GM21528 (cell line): ENCODE measurements at regions not wholly inside any gene's neighbourhood (a gene's known extent, or its start where the extent isn't known, plus 50 kb on each side); places are given as distances from the start of the nearest gene placed in this dataset.

Source experiments
- ATAC-seq: cut with Tn5 transposase; IDR thresholded peaks from one replicate; pipeline ENCODE4 v1.9.1; 2021; ENCODE audit warnings: mild to moderate bottlenecking, moderate library complexity; ENCODE audit not compliant: unreplicated experiment, low FRiP score

GRCh38 chrY:8202837-8203236, 1134.4 kb upstream of the TSPY4 start:
- ATAC-seq = no peak

- no peak for ATAC-seq
Observed at GRCh38 chrY:8241144-8241543, 1096.1 kb upstream of the TSPY4 start.

GRCh38 chrY:8273807-8274206, 1063.5 kb upstream of the TSPY4 start:
- ATAC-seq = no peak

GRCh38 chrY:8305021-8305420, 1032.2 kb upstream of the TSPY4 start:
- ATAC-seq = no peak

GRCh38 chrY:8324113-8324512, 1013.2 kb upstream of the TSPY4 start:
- ATAC-seq = no peak

GRCh38 chrY:8326944-8327343, 1010.3 kb upstream of the TSPY4 start:
- ATAC-seq = no peak

GRCh38 chrY:8327708-8328354, 1009.4 kb upstream of the TSPY4 start:
- no peak for ATAC-seq

GRCh38 chrY:8329431-8329830, 1007.8 kb upstream of the TSPY4 start:
- ATAC-seq = no peak

- no peak for ATAC-seq
Observed at GRCh38 chrY:8329929-8330328, 1007.3 kb upstream of the TSPY4 start.

GRCh38 chrY:8333328-8333727, 1003.9 kb upstream of the TSPY4 start:
- no peak for ATAC-seq

GRCh38 chrY:8335299-8335835, 1001.9 kb upstream of the TSPY4 start:
- ATAC-seq = no peak

GRCh38 chrY:8336112-8336774, 1001.0 kb upstream of the TSPY4 start:
- no peak for ATAC-seq

- no peak for ATAC-seq
Observed at GRCh38 chrY:8341000-8341399, 996.3 kb upstream of the TSPY4 start.

- no peak for ATAC-seq
Observed at GRCh38 chrY:8342173-8342572, 995.1 kb upstream of the TSPY4 start.

- no peak for ATAC-seq
Observed at GRCh38 chrY:8351241-8351640, 986.0 kb upstream of the TSPY4 start.

- ATAC-seq = no peak
Observed at GRCh38 chrY:8352201-8352600, 985.1 kb upstream of the TSPY4 start.

GRCh38 chrY:8358161-8358560, 979.1 kb upstream of the TSPY4 start:
- ATAC-seq = no peak

- ATAC-seq = no peak
Observed at GRCh38 chrY:8361715-8362114, 975.5 kb upstream of the TSPY4 start.

- ATAC-seq = no peak
Observed at GRCh38 chrY:8377491-8377890, 959.8 kb upstream of the TSPY4 start.

- no peak for ATAC-seq
Observed at GRCh38 chrY:8379800-8380199, 957.5 kb upstream of the TSPY4 start.

- no peak for ATAC-seq
Observed at GRCh38 chrY:8381425-8381824, 955.8 kb upstream of the TSPY4 start.

GRCh38 chrY:8386053-8386452, 951.2 kb upstream of the TSPY4 start:
- ATAC-seq = no peak
